ENCODE measurements at regions not wholly inside any gene's neighbourhood (a gene's known extent, or its start where the extent isn't known, plus 50 kb on each side); places are given as distances from the start of the nearest gene placed in this dataset.

DNA sequence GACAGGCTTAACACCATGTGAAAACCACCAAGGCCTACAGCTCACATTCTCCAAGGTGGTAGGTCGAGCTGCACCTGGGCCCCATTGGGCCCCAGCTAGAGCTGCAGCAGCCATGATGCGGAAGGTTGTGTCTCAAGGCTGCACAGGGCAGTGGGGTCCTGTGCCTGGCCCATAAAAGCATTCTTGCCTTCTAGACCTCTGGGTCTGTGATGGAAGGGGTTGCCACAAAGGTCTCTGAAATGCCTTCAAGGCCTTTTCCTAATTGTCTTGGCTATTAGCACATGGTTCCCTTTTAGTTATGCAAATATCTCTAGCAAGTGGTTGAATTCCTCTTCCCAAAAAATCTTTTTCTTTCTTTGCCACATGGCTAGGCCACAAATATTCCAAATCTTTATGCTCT, 52.5 kb upstream of the C11orf58 start:
- ATAC-seq (ENCODE audit: low read depth in 2 of 2) (no peak), DNase-seq (no peak)
- Mint-ChIP-seq H3K4me3 (no peak overlapping the region), H3K27me3 (peaks cover 22% of the 10 kb centered on the region), H3K36me3 (no peaks in the 10 kb centered on the region), H3K4me1 (no peaks in the 10 kb centered on the region), H3K27ac (no peak overlapping the region), H3K9me3 (peaks cover 0 to 11% (median 4%) of the 10 kb centered on the region in 7 donors)
- no peaks in the 10 kb centered on the region for H3K36me3 ChIP-seq (ENCODE audit: control insufficient read depth, insufficient read depth, low read length)
- no peaks in the 10 kb centered on the region for H3K4me1 ChIP-seq (ENCODE audit: control insufficient read depth, insufficient read depth, low read length, poor library complexity, severe bottlenecking)
- H3K4me3 ChIP-seq (ENCODE audit: low read depth, low read length) = no peak overlapping the region
- no peak overlapping the region for H3K27ac ChIP-seq (ENCODE audit: insufficient read depth, low read length, poor library complexity, severe bottlenecking)
- H3K27me3 ChIP-seq (ENCODE audit: control insufficient read depth, insufficient read depth, low read length) = no peaks in the 10 kb centered on the region
- no peaks in the 10 kb centered on the region for H3K9me3 ChIP-seq (ENCODE audit: control insufficient read depth in 2 of 2, low read length in 2 of 2)

DNA sequence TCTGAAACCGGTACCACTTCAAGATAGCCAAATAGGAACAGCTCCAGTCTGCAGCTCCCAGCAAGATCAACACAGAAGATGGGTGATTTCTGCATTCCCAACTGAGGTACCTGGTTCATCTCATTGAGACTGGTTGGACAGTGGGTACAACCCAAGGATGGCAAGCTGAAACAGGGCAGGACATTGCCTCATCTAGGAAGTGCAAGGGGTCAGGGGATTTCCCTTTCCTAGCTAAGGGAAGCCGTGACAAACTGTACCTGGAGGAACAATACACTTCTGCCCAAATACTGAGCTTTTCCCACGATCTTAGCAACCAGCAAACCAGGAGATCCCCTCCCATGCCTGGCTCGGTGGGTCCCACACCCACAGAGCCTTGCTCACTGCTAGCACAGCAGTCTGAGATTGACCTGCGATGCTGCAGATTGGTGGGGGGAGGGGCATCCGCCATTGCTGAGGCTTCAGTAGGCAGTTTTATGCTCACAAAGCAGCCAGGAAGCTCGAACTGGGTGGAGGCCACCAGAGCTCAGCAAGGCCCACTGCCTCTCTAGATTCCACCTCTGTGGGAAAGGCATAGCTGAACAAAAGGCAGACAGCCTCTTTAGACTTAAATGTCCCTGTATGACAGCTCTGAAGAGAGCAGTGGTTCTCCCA, 59.9 kb upstream of the C11orf58 start:
- ATAC-seq (ENCODE audit: low read depth in 2 of 2) (no peak), DNase-seq (no peak)
- Histone ChIP-seq H3K27me3 (ENCODE audit: control insufficient read depth, insufficient read depth, low read length) (no peaks in the 10 kb centered on the region), H3K9me3 (ENCODE audit: control insufficient read depth in 2 of 2, low read length in 2 of 2) (no peaks in the 10 kb centered on the region), H3K27ac (ENCODE audit: insufficient read depth, low read length, poor library complexity, severe bottlenecking) (no peak overlapping the region), H3K4me1 (ENCODE audit: control insufficient read depth, insufficient read depth, low read length, poor library complexity, severe bottlenecking) (no peaks in the 10 kb centered on the region), H3K4me3 (ENCODE audit: low read depth, low read length) (no peak overlapping the region), H3K36me3 (ENCODE audit: control insufficient read depth, insufficient read depth, low read length) (no peaks in the 10 kb centered on the region)
- no peak overlapping the region for H3K4me3 Mint-ChIP-seq
- H3K36me3 Mint-ChIP-seq = peaks cover 5% of the 10 kb centered on the region
- H3K27ac Mint-ChIP-seq = no peak overlapping the region
- peaks cover 8% of the 10 kb centered on the region for H3K27me3 Mint-ChIP-seq
- peaks cover 0 to 20% (median 3%) of the 10 kb centered on the region in 7 donors for H3K9me3 Mint-ChIP-seq
- no peaks in the 10 kb centered on the region for H3K4me1 Mint-ChIP-seq

DNA sequence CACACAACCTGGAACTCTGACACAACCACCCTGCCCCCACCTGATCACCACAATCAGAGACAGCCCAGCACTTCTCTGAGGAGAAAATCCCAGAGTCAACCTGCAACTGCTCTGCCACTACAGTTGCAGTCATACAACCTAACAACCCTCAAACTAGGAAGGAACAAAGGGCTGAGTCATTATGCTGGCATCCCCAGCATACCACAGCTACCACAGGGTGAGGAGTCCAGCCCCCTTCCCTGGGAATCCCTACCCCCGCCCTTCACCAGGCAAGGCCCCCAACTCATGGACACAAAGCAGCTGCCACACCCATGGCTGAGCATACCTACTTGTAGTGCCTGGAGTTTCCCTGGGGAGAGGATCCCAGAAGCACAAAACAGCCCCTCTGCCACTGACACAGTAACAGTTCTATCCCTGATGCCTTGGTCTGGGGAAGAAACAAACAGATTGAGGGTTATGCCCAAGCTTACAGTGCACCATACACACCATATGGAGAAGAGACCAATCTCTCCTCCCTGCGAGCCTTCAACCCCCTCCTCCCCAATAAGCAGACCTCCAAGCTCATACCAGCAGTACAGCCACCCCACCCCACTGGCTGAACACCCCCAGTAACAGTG, 68.5 kb upstream of the C11orf58 start:
- DNase-seq (no peak), ATAC-seq (ENCODE audit: low read depth in 2 of 2) (no peak)
- Mint-ChIP-seq H3K9me3 (peaks cover 0 to 21% (median 6%) of the 10 kb centered on the region in 7 donors), H3K4me1 (no peaks in the 10 kb centered on the region), H3K4me3 (no peak overlapping the region), H3K36me3 (no peaks in the 10 kb centered on the region), H3K27me3 (peaks cover 9% of the 10 kb centered on the region), H3K27ac (no peak overlapping the region)
- H3K4me1 ChIP-seq (ENCODE audit: control insufficient read depth, insufficient read depth, low read length, poor library complexity, severe bottlenecking) = no peaks in the 10 kb centered on the region
- no peaks in the 10 kb centered on the region for H3K36me3 ChIP-seq (ENCODE audit: control insufficient read depth, insufficient read depth, low read length)
- no peak overlapping the region for H3K4me3 ChIP-seq (ENCODE audit: low read depth, low read length)
- H3K9me3 ChIP-seq (ENCODE audit: control insufficient read depth in 2 of 2, low read length in 2 of 2) = peaks cover 0 to 2% of the 10 kb centered on the region in 2 experiments
- H3K27me3 ChIP-seq (ENCODE audit: control insufficient read depth, insufficient read depth, low read length) = no peaks in the 10 kb centered on the region
- H3K27ac ChIP-seq (ENCODE audit: insufficient read depth, low read length, poor library complexity, severe bottlenecking) = no peak overlapping the region

DNA sequence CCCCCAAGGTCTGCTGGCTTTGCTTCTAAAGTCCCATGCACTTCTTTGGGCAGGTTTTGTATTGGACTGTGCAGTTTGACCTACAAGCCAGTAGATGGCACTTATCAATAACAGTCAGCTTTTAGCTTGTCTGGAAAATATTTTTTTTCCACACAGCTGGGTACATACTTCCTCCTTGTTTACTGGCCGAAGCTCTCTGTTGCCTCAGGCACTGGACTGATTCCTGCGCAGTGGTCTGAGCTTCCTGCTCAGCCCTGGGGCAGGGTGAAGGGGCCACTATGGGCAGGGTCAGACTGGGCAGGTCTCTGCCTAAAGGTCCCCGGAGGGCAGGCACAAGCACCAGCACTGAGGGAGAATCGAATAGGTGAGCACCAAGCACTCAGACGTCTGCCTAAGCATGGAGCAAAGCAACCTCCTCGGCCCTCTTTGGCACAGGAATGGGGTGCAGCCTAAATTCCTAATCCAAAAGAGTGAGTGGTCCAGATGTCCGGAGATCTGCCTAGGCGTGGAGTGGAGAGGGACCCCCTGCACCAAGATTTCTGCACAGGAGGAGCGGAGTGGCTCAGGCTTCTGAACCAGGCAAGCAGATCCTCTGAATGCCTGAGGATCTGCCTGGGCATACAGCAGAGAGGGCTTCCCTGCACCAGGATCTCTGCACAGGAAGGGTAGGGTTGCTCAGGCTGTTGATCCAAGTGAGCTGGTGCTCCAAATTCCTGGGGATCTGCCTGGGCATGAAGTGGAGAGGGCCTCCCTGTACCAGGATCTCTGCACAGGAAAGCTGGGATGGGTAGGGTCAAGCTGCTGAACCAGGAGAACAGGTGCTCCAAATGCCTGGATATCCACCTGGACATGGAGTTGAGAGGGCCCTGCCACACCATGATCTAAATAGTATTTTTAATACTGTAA, 105.9 kb upstream of the C11orf58 start:
- no peak overlapping the region for H3K27ac ChIP-seq (ENCODE audit: insufficient read depth, low read length, poor library complexity, severe bottlenecking)
- Mint-ChIP-seq H3K27ac (no peak overlapping the region), H3K4me1 (no peaks in the 10 kb centered on the region), H3K36me3 (no peaks in the 10 kb centered on the region), H3K4me3 (no peak overlapping the region), H3K27me3 (peaks cover 4% of the 10 kb centered on the region), H3K9me3 (peaks cover 1 to 32% (median 8%) of the 10 kb centered on the region in 7 donors)
- no peak for ATAC-seq (ENCODE audit: low read depth in 2 of 2)
- H3K9me3 ChIP-seq (ENCODE audit: control insufficient read depth in 2 of 2, low read length in 2 of 2) = no peaks in the 10 kb centered on the region
- H3K27me3 ChIP-seq (ENCODE audit: control insufficient read depth, insufficient read depth, low read length) = no peaks in the 10 kb centered on the region
- no peak overlapping the region for H3K4me3 ChIP-seq (ENCODE audit: low read depth, low read length)
- DNase-seq = no peak
- H3K4me1 ChIP-seq (ENCODE audit: control insufficient read depth, insufficient read depth, low read length, poor library complexity, severe bottlenecking) = no peaks in the 10 kb centered on the region
- no peaks in the 10 kb centered on the region for H3K36me3 ChIP-seq (ENCODE audit: control insufficient read depth, insufficient read depth, low read length)

- Mint-ChIP-seq H3K4me1 (no peaks in the 10 kb centered on the region), H3K4me3 (no peak overlapping the region), H3K9me3 (peaks cover 0 to 30% (median 7%) of the 10 kb centered on the region in 7 donors), H3K36me3 (no peaks in the 10 kb centered on the region), H3K27me3 (peaks cover 9% of the 10 kb centered on the region), H3K27ac (no peak overlapping the region)
- Histone ChIP-seq H3K9me3 (ENCODE audit: control insufficient read depth in 2 of 2, low read length in 2 of 2) (no peaks in the 10 kb centered on the region), H3K4me1 (ENCODE audit: control insufficient read depth, insufficient read depth, low read length, poor library complexity, severe bottlenecking) (no peaks in the 10 kb centered on the region), H3K27ac (ENCODE audit: insufficient read depth, low read length, poor library complexity, severe bottlenecking) (no peak overlapping the region), H3K4me3 (ENCODE audit: low read depth, low read length) (no peak overlapping the region), H3K27me3 (ENCODE audit: control insufficient read depth, insufficient read depth, low read length) (no peaks in the 10 kb centered on the region), H3K36me3 (ENCODE audit: control insufficient read depth, insufficient read depth, low read length) (no peaks in the 10 kb centered on the region)
- DNase-seq (no peak), ATAC-seq (ENCODE audit: low read depth in 2 of 2) (no peak)
These were observed 107.8 kb upstream of the C11orf58 start for GRCh38 chr11:16630651-16631050.

DNA sequence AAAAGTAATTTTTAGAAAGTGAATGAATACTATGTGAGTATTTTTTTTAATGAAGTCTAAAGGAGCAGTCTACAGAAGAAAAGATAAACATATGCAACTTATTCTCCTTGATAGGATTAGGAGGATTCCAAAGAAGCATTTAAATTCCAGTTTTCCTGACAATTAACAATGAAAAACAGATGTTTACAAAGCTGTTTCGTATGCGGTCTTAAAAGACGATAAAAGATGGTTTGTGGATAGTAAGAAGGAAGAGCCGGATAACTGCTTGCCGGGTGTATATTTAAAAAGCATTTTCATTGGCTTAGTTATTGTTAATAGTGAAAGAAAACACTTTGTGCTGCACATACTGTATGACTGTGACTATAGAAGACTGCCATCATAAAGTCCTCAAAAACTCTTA, 120.0 kb upstream of the C11orf58 start:
- peaks cover 20% of the 10 kb centered on the region for H3K27me3 ChIP-seq (ENCODE audit: control insufficient read depth, insufficient read depth, low read length)
- H3K4me1 Mint-ChIP-seq = peaks cover 0 to 11% (median 4%) of the 10 kb centered on the region in 4 donors
- H3K9me3 ChIP-seq (ENCODE audit: control insufficient read depth in 2 of 2, low read length in 2 of 2) = no peaks in the 10 kb centered on the region
- no peaks in the 10 kb centered on the region for H3K36me3 ChIP-seq (ENCODE audit: control insufficient read depth, insufficient read depth, low read length)
- H3K27ac Mint-ChIP-seq = no peak overlapping the region
- DNase-seq (no peak), ATAC-seq (ENCODE audit: low read depth in 2 of 2) (no peak)
- peaks cover 0 to 11% (median 3%) of the 10 kb centered on the region in 7 donors for H3K9me3 Mint-ChIP-seq
- H3K27ac ChIP-seq (ENCODE audit: insufficient read depth, low read length, poor library complexity, severe bottlenecking) = no peak overlapping the region
- no peak overlapping the region for H3K4me3 ChIP-seq (ENCODE audit: low read depth, low read length)
- H3K4me1 ChIP-seq (ENCODE audit: control insufficient read depth, insufficient read depth, low read length, poor library complexity, severe bottlenecking) = peaks cover 8% of the 10 kb centered on the region
- peaks cover 38% of the 10 kb centered on the region for H3K27me3 Mint-ChIP-seq
- no peaks in the 10 kb centered on the region for H3K36me3 Mint-ChIP-seq
- H3K4me3 Mint-ChIP-seq = no peak overlapping the region

DNA sequence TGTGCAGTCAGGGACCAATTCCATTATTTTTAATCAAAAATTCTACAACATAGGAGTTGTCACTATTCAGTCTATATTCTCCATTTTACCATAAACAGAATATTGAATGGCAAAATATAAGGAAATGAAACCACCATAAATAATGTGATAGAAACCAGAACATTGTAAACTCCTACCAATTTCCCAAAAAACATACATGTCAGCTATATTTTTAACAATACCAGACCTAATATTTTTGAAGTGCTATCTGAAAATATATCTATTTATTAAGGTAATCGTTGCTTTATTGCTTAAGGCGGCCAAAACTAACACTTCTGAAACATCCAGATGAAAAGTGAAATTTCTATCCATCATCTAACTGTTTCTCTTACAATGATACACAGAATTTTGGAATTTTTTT, 123.0 kb upstream of the C11orf58 start:
- ATAC-seq (ENCODE audit: low read depth in 2 of 2) = no peak
- Mint-ChIP-seq H3K36me3 (no peaks in the 10 kb centered on the region), H3K27ac (no peak overlapping the region), H3K9me3 (peaks cover 0 to 15% (median 0%) of the 10 kb centered on the region in 7 donors), H3K27me3 (peaks cover 63% of the 10 kb centered on the region), H3K4me3 (no peak overlapping the region), H3K4me1 (peaks cover 0 to 21% (median 10%) of the 10 kb centered on the region in 4 donors)
- no peaks in the 10 kb centered on the region for H3K36me3 ChIP-seq (ENCODE audit: control insufficient read depth, insufficient read depth, low read length)
- no peak overlapping the region for H3K27ac ChIP-seq (ENCODE audit: insufficient read depth, low read length, poor library complexity, severe bottlenecking)
- H3K9me3 ChIP-seq (ENCODE audit: control insufficient read depth in 2 of 2, low read length in 2 of 2) = no peaks in the 10 kb centered on the region
- H3K27me3 ChIP-seq (ENCODE audit: control insufficient read depth, insufficient read depth, low read length) = peaks cover 38% of the 10 kb centered on the region
- H3K4me3 ChIP-seq (ENCODE audit: low read depth, low read length) = no peak overlapping the region
- H3K4me1 ChIP-seq (ENCODE audit: control insufficient read depth, insufficient read depth, low read length, poor library complexity, severe bottlenecking) = peaks cover 10% of the 10 kb centered on the region
- no peak for DNase-seq
